GM18505 (cell line): ENCODE measurements at regions not wholly inside any gene's neighbourhood (a gene's known extent, or its start where the extent isn't known, plus 50 kb on each side); places are given as distances from the start of the nearest gene placed in this dataset.
"Not testable (repeated sequence)": the region's sequence is repeated elsewhere in the genome, so short reads cannot be mapped to it uniquely, and the experiment has no call there.

Source experiments
- ATAC-seq: cut with Tn5 transposase; IDR thresholded peaks from one replicate; pipeline ENCODE4 v1.9.1; 2021; ENCODE audit not compliant: unreplicated experiment
- POLR2A ChIP-seq: IDR thresholded peaks from 4 replicates; pipeline ENCODE4 v1.6.1; 2011; ENCODE audit warnings: borderline replicate concordance; ENCODE audit not compliant: insufficient read depth, insufficient read length; ENCODE audit errors: extremely low read depth

DNA sequence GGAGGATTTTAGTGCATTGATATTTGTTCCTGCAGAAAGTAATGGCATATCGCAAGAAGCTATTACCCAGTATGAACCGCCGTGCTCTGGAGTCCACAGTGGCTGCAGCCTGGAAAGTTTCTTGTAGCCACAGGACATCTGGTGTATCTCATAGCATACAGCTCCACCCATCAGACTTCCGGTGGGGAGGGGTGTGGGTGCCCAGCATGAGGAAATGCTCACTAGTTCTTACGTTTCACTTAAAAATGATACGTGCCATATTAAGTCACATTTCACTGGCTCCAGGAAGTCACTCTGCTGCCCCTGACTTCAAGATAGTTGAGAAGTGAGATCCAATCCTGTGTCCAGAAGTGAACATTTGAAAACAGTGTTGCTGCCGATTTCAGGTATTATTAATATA lies 990.4 kb downstream of the GBE1 start:
- no peak for TF ChIP-seq POLR2A
- no peak for ATAC-seq

DNA sequence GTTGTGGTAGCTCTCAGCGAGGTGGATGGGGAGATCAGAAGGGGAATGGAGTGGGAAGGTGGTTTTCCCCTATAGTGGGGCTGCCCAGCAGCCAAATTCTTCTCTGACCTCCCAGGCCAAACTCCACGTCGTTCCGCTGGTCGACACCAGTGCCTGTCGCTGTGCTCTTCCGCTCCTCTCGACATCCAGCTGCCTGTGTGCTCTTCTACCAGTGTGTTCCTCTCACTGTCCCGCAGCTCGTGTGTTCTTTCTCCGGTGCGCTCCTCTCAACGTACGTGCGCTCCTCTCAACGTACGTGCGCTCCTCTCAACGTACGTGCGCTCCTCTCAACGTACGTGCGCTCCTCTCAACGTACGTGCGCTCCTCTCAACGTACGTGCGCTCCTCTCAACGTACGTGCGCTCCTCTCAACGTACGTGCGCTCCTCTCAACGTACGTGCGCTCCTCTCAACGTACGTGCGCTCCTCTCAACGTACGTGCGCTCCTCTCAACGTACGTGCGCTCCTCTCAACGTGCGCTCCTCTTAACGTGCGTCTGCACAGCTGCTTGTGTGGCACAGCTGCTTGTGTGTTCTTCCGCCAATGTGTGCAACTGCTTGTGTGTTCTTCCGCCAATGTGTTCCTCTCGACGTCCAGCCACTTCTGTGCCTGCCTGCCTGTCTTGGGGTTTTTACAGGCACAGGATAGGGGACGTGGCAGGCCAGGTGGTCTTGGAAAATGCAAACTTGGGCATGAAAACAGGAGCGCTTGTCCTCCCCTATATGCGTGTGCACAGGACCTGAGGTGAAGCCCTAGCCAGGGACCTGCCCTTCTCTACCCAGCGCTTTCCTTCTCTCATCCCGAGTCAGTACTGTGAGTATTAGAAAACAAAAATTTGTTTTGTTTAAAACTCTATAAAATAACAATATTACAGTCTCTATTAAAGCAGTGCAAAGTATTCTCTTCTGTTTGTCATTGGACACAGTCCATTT lies 991.1 kb downstream of the GBE1 start:
- ATAC-seq = no peak
- TF ChIP-seq POLR2A = no peak

DNA sequence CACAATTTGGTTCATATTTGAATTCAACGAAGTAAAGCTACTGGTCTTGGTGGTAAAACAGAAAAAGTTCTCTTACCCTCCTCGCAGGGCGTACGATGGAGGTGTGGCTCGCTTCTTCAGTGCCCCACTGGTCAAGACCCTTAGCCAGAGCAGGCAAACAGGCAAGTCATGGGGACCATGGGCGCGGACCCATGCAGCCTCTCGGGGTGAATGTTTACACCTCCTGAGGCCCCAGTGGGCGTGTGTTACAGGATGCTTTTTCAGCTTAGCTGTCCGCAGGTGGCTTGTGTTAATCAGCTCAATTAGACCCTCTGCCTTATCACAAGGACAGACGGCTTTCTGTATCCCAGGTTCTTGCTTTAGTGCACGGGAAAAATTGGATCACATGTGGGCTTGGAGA lies 991.8 kb downstream of the GBE1 start:
- ATAC-seq = no peak

DNA sequence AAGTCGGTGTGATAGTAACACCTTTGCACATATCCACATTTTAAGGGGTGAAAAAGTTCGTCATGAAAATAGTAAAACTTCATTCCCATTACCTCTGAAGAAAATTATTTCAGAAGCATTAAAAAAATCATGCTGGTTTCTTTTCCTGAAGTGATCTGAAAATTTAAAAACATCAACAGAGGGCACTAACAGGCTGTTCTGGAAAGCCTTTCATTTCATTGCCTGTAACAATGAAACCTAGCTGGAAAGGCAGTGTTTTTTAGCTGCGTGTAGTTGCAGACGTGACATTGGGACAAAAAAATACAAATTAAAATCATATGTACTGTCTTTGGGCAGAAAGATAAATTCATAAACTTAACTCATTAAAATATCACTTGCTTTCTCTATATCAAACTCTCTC lies 993.8 kb downstream of the GBE1 start:
- no peak for TF ChIP-seq POLR2A

More for the DNA sequence above, 991.8 kb downstream of the GBE1 start:
- TF ChIP-seq POLR2A = no peak

DNA sequence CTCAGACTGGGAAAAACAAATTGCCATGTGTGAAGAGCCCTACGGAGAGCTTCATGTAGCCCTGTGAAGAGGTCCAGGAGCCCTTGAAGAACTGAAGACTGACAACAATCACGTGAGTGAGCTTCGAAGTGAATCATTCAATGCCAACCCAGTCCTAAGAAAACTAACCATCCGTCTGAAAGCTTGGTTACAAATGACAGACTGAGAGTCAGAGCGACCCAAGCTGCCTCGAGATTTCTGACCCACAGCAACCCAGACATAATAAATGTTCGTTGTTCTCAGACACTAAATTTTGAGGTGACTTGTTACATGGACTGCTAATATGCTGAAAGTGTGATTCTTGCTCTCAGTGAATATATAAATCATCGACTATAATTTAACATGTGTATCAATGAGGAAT lies 987.2 kb upstream of the ROBO1 start:
- TF ChIP-seq POLR2A = no peak

More for the DNA sequence above, 993.8 kb downstream of the GBE1 start:
- ATAC-seq = no peak

DNA sequence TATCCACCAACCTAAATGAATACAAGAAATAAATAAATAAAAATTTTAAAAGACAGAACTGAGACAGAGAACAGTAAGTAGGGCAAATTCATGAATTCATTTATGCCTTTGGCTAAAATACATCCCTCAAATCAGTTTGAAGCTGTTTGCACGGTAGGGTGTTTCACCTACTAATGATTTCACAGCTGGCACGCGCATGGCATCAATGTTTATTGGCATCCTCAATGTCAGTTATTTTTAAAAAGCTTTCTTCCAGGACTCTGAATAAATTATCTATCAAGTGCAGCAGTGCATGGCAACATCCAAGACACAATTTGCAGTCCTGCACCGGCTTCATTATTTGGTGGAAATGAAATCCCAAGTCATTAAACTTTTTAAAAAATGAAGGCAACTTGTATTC lies 985.2 kb upstream of the ROBO1 start:
- no peak for TF ChIP-seq POLR2A
- ATAC-seq = no peak

More for the DNA sequence above, 987.2 kb upstream of the ROBO1 start:
- no peak for ATAC-seq

DNA sequence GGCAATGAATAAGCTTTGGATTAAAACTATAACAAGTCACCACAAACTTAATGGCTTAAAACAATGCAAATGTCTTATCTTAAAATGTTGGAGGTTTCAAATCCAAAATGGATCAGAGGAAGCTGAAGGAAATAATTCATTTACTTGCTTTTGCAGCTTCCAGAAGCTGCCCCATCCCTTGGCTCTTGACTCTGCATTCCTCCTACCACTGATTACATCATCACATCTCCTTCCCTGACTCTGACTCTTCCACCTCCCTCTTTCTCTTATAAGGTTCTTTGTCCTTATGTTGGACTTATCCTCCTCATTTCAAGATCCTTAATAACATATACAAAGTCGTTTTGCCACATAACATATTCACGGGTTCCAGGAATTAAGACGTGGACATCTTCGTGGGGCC lies 982.8 kb upstream of the ROBO1 start:
- no peak for TF ChIP-seq POLR2A
- no peak for ATAC-seq

DNA sequence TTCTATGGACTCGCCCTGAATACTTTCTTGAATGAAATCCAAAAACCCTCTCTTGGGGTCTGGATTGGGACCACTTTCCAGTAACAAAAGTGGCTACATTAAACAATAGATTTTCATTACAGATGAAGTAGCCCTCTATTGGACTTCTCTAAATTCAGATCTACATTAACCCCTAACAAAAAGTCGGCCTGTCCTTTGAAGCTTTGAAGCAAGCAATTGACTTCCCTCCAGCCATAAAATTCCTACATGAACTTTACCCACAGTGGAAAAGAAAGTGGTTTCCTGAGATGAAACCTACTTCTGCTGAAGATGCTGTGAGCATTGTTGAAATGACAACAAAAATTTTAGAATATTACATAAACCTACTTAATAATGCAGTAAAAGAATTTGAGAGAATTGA lies 967.1 kb upstream of the ROBO1 start:
- no peak for TF ChIP-seq POLR2A
- ATAC-seq = no peak

DNA sequence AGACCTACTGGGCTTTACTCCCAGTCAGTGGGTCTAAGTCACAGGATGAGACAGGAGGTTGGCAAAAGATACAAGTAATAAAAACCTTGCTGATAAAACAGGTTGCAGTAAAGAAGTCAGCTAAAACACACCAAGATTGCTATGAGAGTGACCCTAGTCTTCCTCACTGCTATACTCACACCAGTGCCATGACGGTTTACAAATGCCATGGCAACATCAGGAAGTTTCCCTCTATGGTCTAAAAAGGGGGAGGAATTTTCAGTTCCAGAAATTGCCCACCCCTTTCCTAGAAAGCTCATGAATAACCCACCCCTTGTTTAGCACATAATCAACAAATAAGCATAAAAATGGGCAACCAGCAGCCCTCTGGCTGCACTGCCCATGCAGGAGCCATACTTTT lies 966.7 kb upstream of the ROBO1 start:
- ATAC-seq = no peak
- no peak for TF ChIP-seq POLR2A

DNA sequence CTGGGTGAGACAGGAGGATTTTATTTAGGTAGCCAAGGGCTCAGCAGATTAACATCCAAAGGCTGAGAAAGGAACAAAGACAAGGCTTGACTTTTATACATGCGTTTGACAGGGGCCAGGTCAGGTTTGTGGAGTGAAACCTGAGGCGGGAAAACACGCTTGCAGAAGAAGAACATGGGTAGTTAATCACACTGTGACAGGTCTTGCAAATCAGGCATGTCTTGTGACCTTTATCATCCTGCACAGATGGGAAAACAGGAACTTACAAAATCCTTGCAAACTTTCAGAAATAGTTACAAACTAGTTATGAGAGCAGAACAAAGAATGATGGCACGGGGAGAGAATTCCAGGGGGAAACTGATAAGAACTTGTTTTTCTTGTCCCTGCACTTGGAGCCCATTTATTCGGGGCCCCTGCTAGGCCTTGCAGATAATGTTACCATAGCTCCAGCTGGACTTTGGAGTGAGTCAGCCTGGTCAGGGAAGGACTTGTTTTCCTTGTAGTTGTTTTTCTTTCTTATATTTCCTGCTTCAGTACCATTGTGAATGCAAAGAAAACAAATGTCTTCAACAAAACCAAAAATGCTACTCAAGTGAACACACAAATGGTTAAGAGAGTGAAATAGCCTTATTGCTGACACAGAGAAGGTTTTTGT lies 965.9 kb upstream of the ROBO1 start:
- ATAC-seq = no peak
- TF ChIP-seq POLR2A = no peak

DNA sequence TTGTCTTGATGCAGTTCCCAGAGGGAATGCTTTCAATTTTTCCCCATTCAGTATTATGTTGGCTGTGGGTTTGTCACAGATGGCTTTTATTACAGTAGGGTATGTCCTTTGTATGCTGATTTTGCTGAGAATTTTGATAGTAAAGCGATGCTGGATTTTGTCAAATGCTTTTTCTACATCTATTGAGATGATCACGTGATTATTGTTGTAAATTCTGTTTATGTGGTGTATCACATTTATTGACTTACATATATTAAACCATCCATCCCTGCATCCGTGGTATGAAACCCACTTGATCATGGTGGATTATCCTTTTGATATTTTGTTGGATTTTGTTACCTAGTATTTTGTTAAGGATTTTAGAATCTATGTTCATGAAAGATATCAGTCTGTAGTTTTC lies 959.8 kb upstream of the ROBO1 start:
- ATAC-seq = not testable (repeated sequence)

DNA sequence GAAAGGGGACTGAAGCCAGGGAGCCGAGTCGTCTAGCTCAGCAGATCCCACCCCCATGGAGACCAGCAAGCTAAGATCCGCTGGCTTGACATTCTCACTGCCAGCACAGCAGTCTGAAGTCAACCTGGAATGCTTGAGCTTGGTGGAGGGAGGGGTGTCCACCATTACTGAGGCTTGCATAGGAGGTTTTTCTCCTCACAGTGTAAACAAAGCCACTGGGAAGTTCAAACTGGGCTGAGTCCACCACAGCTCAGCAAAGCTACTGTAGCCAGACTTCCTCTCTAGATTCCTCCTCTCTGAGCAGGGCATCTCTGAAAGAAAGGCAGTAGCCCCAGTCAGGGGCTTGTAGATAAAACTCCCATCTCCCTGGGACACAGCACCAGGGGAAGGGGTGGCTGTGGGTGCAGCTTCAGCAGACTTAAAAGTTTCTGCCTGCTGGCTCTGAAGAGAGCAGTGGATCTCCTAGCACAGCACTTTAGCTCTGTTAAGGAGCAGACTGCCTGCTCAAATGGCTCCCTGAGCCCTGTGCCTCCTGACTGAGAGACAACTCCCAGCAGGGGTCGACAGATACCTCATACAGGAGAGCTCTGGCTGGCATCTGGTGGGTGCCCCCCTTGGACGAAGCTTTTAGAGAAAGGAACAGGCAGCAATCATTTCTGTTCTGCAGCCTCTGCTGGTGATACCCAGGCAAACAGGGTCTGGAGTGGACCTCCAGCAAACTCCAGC lies 942.0 kb upstream of the ROBO1 start:
- not testable (repeated sequence) for ATAC-seq

DNA sequence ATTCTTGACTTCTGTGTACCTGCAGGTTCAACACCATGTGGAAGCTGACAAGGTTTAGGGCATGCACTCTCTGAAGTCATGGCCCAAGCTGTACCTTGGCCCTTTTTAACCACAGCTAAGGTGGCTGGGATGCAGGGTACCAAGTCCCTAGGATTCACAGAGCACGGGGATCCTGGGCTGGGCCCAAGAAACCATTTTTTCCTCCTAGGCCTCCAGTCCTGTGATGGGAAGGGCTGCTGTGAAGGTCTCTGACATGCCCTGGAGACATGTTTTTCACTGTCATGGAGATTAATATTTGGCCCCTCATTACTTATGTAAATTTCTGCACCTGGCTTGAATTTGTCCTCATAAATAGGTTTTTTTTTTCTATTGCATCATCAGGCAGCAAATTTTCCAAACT lies 937.5 kb upstream of the ROBO1 start:
- no peak for TF ChIP-seq POLR2A
- no peak for ATAC-seq

DNA sequence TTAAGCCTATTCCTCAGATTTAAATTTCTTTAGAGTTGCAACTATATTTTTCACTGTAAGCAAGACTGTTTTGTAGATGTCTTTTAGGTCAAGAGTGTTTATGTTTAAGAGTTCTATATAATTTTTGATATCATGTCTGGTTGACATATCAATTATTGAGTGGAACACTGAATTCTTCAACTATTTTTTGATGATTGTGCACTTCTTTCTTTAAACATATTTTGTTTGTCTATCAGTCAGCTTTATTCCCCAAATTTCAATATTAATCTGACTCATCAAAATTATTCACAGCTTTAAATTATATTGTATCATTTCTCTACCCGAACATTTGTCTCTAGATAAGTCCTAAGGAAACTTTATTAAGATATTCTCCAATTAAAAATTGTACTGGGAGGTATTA lies 933.6 kb upstream of the ROBO1 start:
- no peak for ATAC-seq
- no peak for TF ChIP-seq POLR2A

DNA sequence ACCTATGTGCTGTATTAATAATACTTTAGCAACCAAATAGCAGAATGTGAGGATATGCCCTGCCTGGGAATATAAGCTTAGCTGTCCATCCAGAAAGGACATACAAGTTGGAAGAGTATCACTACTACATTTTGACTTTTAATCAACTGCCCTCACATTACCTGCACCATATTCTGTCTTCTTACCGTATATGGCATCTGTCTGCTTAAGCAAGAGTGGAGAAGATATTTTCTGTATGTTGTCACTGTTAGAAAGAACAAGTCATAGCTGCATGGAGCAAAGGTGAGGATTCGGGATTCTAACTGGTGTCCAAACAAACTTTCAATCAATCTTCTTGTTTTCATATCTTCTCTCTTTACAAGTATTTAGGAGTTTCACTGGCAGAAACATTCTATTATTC lies 929.5 kb upstream of the ROBO1 start:
- ATAC-seq = no peak
- no peak for TF ChIP-seq POLR2A
